Activated CD4-positive, alpha-beta T cell treated with anti-CD3 and anti-CD28 coated beads, Interleukin-2, amount 50 U/mL, for 48 hours (primary cell): ENCODE measurements at regions not wholly inside any gene's neighbourhood (a gene's known extent, or its start where the extent isn't known, plus 50 kb on each side); places are given as distances from the start of the nearest gene placed in this dataset.
"Not testable (repeated sequence)": the region's sequence is repeated elsewhere in the genome, so short reads cannot be mapped to it uniquely, and the experiment has no call there.

Experiments used
- DNase-seq, 2 experiments: peaks; one replicate each; pipeline ENCODE4 v3.0.0-alpha.2; 2020

DNA sequence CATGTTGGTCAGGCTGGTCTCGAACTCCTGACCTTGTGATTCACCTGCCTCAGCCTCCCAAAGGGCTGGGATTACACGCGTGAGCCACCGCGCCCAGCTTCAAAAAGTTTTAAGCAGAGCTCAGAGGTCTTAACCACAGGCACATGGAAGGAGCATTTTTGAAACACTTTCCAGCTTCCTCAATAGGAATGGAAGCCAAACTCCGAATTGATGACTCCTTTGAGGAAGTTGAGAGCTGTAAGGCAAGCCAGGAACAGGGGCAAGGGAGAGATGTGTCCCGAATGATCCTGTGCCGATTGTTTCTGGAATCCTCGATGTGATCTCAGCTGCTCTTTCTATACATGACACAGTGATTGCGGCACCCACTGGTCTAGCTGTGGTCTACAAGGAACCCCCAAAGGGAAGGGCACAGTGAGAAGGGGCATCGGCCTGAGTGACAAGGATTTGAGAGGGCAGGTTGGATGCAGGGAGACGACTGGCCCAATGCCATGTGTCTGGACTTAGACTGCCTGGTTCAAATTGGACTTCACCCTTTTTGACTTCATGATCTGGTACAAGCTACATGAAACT lies 116.2 kb downstream of the ADRA2C start:
- DNase-seq: not testable (repeated sequence)

DNA sequence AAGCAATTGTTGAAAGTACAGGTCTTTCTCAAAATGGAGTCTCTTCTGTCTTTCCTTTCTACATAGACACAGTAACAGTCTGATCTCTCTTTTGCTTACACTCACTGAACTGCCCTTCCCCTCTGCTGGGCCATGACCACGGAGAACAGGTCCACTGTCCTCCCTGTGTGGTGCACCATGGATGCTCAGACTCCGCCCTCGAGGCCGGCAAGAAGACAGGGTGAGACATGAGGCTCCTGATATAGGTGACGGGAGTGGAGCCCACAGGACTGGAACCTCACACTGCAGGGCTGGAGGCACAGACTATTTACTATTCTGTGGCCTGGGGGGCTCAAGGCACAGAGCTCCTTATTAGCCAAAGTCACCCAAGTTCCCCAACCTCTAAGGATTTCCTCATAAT lies 118.1 kb downstream of the ADRA2C start:
- not testable (repeated sequence) for DNase-seq

- DNase-seq: peak in 1 of 2 experiments; percentile 9
Measured at GRCh38 chr4:3893590-3893989, 127.4 kb downstream of the ADRA2C start.

- DNase-seq: not testable (repeated sequence)
Measured at GRCh38 chr4:3894086-3894959, 128.1 kb downstream of the ADRA2C start.

DNA sequence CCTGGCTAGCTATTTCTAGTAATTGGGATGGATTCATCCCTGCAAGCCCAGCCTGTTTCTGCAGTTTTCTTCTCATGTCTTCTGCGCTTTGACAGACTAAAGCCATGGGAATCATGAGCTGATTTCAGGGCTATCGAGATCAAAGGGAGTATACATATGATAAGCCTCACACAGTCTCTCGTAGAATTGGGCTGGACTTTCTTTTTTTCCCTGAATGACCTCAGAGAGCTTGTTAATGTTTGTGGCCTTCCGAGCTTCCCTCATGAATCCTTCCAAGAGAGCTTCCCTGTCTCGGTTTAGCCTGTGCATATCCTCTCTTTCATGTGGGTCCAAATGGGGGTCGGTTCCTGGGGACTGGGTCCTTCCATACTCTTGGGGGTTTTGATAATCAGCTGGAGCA lies 130.3 kb downstream of the ADRA2C start:
- no peak for DNase-seq

- DNase-seq: not testable (repeated sequence)
Measured at GRCh38 chr4:3896871-3897578, 130.8 kb downstream of the ADRA2C start.

DNA sequence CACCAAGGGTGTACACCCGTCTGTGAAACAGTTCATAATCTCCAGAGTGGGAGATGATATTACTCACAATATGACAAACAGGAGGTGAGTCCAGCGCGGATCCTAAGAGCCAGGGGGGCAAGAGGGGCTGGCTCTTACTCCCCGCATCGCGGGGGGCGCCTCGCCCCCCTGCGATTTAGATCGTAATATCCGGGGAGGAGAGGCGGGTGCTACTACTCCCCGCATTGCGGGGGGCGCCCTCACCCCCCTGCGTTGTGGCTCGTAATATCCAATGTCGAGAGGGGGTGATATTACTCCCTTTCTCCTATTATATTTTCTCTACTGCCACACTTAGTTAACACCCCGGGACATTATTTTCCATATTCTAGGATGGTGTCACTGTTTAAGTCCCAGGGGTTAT lies 131.9 kb downstream of the ADRA2C start:
- DNase-seq: no peak

DNA sequence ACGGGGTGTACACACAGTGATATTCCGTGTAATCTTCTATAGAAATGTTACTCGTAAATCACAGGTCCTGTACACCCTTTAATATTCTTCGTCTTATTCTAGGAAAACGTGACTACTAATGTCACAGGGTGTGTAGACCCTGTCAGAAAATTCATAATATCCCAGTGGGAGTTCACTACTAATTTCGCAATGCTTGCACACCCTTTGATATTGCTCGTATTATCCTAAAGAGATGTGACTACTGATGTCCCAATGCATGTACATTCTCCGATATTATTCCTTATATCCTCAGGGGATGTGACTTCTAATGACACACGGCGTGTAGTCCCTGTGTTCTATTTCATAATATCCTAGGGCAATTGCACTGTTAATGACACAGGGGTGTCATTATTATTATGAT lies 132.7 kb downstream of the ADRA2C start:
- not testable (repeated sequence) for DNase-seq

GRCh38 chr4:3904264-3904955 lies 138.2 kb downstream of the ADRA2C start:
- not testable (repeated sequence) for DNase-seq

- DNase-seq: not testable (repeated sequence)
Measured at GRCh38 chr4:3909616-3910015, 143.4 kb downstream of the ADRA2C start.

DNA sequence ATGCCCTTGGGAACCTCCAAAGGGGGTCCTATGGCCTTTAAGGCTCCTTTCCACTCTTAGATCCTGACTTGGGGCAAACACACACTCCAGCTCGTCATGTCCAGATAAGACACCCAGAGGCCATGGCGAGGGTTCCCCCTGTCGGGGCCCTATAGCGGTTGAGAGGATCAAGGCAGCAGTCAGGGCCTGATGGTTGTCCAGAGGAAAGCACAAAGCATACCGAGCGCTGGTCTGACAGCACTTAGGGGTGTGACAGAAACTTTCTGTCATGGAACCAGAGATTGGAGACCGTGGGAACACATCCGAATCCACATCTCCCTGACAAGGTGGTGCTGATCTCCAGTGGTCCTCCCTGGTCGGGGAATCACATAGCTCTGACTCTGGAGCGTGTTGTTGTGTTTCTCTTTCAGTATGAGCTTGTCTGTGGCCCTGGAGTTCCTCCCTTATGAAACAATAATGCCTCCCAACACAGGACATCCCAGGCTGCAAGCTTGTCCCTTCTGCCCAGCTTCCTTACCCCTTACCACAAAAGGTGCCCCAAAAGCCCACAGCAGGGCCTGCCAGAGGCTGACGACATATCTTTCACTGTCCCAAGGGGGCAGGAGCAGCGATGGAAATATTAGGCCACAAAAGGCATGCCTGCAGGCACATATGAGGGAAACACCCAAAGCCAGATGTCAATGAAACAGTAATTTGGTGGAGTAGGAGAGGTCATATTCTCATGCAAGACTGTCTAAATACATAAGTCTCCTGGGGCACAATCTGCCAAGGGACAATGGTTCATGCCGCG lies 144.2 kb downstream of the ADRA2C start:
- not testable (repeated sequence) for DNase-seq

DNA sequence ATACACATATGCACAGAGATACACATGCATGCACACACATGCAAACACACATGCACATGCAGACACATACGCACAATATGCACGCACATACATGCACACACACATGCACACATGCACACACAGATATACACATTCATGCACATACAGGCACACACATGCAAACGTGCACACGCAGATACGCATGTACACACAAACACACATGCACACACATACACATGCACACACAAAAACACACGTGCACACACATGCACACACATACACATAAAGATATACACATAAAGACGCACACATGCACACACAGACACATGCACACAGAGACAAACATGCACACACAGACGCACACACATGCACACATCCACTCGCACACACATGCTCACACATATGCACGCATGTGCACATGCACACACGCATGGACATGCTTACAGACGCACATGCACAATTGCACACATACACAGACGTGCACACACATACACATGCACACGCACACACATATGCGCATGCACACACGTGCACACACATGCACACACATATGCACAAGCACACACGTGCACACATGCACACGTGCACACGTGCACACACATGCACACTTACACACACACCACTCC lies 145.2 kb downstream of the ADRA2C start:
- no peak for DNase-seq

GRCh38 chr4:3914511-3914910 lies 148.3 kb downstream of the ADRA2C start:
- not testable (repeated sequence) for DNase-seq

DNA sequence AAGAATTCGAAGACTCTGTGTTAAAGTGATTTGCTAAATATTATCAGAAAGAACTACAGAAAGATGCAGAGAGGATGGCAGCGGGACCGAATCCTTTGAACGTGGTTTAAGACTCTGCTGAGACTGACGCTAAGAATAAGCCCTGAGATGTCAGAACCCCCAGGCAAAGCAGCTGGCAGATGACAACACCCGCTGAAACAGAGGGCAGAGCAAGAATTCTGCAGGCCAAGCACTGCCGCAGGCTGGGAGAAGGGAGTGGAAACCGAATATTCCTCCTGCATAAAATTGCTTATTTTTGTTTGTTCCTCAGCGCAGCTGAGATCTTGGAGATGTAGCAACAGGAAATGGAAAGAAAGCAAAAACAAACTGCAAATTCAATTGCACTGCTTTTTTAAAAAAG lies 153.3 kb downstream of the ADRA2C start:
- not testable (repeated sequence) for DNase-seq

- not testable (repeated sequence) for DNase-seq
Measured at GRCh38 chr4:3921902-3922301, 155.7 kb downstream of the ADRA2C start.

GRCh38 chr4:3925841-3926240 lies 159.7 kb downstream of the ADRA2C start:
- DNase-seq: not testable (repeated sequence)

DNA sequence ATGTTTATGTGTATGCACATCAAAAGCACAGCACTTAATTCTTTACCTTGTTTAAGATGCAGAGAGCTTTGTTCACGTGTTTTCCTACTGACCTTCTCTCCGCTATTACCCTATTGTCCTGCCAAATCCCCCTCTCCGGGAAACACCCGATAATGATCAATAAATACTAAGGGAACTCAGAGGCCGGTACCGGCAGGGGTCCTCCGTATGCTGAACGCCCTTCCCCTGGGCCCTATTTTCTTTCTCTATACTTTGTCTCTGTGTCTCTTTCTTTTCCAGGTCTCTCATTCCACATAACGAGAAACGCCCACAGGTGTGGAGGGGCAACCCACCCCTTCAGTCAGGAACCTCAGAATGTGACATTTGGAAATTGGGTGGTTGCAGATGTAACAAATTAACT lies 160.1 kb downstream of the ADRA2C start:
- DNase-seq: not testable (repeated sequence)

DNA sequence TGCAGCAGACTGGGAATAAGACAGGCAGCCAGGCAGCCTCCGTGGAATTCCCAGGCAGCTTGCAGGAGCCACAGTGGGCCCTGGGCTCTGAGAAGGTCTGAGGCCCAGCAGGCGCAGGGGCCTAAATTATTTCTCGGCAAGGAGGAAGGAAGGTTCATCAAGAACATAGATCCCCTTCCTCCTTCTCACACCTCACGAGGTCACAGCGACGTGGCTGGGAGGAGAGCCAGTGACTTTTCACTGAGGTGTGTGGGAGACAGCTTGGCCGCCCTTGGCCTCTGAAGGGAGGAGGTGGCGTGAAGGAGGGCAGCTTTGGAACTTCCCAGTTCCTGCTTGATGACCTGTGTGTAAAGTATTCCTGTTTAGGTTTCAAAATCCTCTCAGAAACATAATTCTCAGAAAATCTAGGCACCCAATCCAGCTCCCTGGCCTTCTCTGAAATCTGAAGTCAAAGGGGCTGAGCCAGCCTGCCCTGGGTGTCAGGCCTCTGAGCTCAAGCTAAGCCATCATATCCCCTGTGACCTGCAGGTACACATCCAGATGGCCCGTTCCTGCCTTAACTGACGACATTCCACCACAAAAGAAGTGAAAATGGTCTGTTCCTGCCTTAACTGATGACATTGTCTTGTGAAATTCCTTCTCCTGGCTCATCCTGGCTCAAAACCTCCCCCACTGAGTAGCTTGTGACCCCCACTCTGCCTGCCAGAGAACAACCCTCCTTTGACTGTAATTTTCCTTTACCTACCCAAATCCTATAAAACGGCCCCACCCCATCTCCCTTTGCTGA lies 161.0 kb downstream of the ADRA2C start:
- not testable (repeated sequence) for DNase-seq

- DNase-seq: not testable (repeated sequence)
Measured at GRCh38 chr4:3929431-3929830, 163.2 kb downstream of the ADRA2C start.

DNA sequence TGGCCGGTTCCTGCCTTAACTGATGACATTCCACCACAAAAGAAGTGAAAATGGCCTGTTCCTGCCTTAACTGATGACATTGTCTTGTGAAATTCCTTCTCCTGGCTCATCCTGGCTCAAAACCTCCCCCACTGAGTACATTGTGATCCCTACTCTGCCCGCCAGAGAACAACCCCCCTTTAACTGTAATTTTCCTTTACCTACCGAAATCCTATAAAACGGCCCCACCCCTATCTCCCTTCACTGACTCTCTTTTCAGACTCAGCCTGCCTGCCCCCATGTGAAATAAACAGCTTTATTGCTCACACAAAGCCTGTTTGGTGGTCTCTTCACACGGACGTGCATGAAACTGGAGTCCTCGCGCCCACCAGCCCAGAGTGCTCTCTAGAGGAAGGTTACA lies 166.5 kb downstream of the ADRA2C start:
- not testable (repeated sequence) for DNase-seq

DNA sequence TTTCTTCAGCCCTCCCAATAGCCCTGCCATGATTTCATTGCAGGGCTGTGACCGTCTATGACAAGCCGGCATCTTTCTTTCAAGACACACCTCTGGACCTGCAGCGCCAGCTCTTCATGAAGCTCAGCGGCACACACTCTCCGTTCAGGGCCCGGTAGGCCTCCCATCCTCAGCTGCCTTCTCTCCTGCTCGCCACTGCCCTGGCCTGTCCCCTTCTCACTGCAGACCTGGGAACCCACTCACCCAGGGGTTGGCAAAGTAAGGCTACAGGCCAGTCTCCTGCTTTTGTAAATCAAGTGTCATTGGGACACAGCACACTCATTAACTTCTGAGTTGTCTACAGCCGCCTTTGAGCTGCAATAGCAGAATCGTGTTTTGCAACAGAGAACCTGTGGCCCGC lies 169.2 kb downstream of the ADRA2C start:
- DNase-seq: not testable (repeated sequence)
